OCI-LY1 (cell line): ENCODE measurements at regions not wholly inside any gene's neighbourhood (a gene's known extent, or its start where the extent isn't known, plus 50 kb on each side); places are given as distances from the start of the nearest gene placed in this dataset.

ENCODE experiments used
- H2AFZ ChIP-seq: fragments of 200-600 bp; sonication (generic), shearing (Covaris generic); 2 replicates; pipeline ENCODE4 v1.6.0; 2014; ENCODE audit warnings: antibody characterized with exemption, mild to moderate bottlenecking, low read length
- H3F3A ChIP-seq: fragments of 200-600 bp; sonication (generic), shearing (Covaris generic); 2 replicates; pipeline ENCODE4 v1.6.0; 2014; ENCODE audit warnings: mild to moderate bottlenecking, antibody characterized with exemption, low read length, moderate library complexity; ENCODE audit not compliant: insufficient read depth
- H3K27ac ChIP-seq: fragments of 200-600 bp; sonication (generic); 2 replicates; pipeline ENCODE4 v1.5.1; 2014; ENCODE audit warnings: low read length, mixed run types, mild to moderate bottlenecking, low read depth; ENCODE audit not compliant: poor library complexity, severe bottlenecking
- H3K27me3 ChIP-seq: fragments of 200-600 bp; sonication (generic); 2 replicates; pipeline ENCODE4 v1.6.0; 2014; ENCODE audit warnings: antibody characterized with exemption, mild to moderate bottlenecking, low read length, moderate library complexity; ENCODE audit not compliant: insufficient read depth
- H3K36me3 ChIP-seq: fragments of 200-600 bp; sonication (generic); 2 replicates; pipeline ENCODE4 v1.6.1; 2014; ENCODE audit warnings: mild to moderate bottlenecking, antibody characterized with exemption, low read length, moderate library complexity, mixed read lengths; ENCODE audit not compliant: insufficient read depth
- H3K4me1 ChIP-seq: fragments of 200-600 bp; sonication (generic); 2 replicates; pipeline ENCODE4 v1.5.1; 2014; ENCODE audit warnings: mild to moderate bottlenecking, low read length, moderate library complexity; ENCODE audit not compliant: insufficient read depth, severe bottlenecking
- H3K4me2 ChIP-seq: fragments of 200-600 bp; sonication (generic), shearing (Covaris generic); 2 replicates; pipeline ENCODE4 v1.6.1; 2014; ENCODE audit warnings: low read length
- H3K4me3 ChIP-seq: fragments of 200-600 bp; sonication (generic); 2 replicates; pipeline ENCODE4 v1.5.1; 2014; ENCODE audit warnings: low read length, low read depth, mild to moderate bottlenecking, mixed read lengths; ENCODE audit not compliant: poor library complexity, severe bottlenecking
- H3K79me2 ChIP-seq: fragments of 200-600 bp; shearing (Covaris generic); 2 replicates; pipeline ENCODE4 v1.6.1; 2016; ENCODE audit warnings: mixed run types, low read length, mixed read lengths; ENCODE audit not compliant: insufficient read depth
- H3K9ac ChIP-seq: fragments of 200-600 bp; sonication (generic), shearing (Covaris generic); 2 replicates; pipeline ENCODE4 v1.6.1; 2014; ENCODE audit warnings: mild to moderate bottlenecking, low read length, mixed read lengths
- H3K9me2 ChIP-seq: fragments of 200-600 bp; sonication (generic), shearing (Covaris generic); 2 replicates; pipeline ENCODE4 v1.6.1; 2014; ENCODE audit warnings: low read depth, mild to moderate bottlenecking, low read length, mixed read lengths
- H3K9me3 ChIP-seq: fragments of 200-600 bp; shearing (Covaris generic); 2 replicates; pipeline ENCODE4 v1.6.1; 2014; ENCODE audit warnings: low read length, mixed read lengths
- H4K20me1 ChIP-seq: fragments of 200-600 bp; sonication (generic), shearing (Covaris generic); 2 replicates; pipeline ENCODE4 v1.6.0; 2016; ENCODE audit warnings: mild to moderate bottlenecking, low read length; ENCODE audit not compliant: insufficient read depth
- CTCF ChIP-seq: fragments of 200-600 bp; sonication (generic), shearing (Covaris generic); IDR thresholded peaks from 2 replicates; pipeline ENCODE4 v1.5.1; 2017; ENCODE audit warnings: mild to moderate bottlenecking, antibody characterized with exemption, low read length, moderate library complexity, mixed read lengths
- EZH2 ChIP-seq: fragments of 200-600 bp; sonication (generic), shearing (Covaris generic); IDR thresholded peaks from 2 replicates; pipeline ENCODE4 v1.8.0; 2017; ENCODE audit warnings: borderline replicate concordance, mixed run types, mild to moderate bottlenecking, antibody characterized with exemption, low read length, moderate library complexity, mixed read lengths

- Histone ChIP-seq H4K20me1 (no peaks in the 10 kb centered on the region), H3F3A (no peaks in the 10 kb centered on the region), H3K4me1 (no peaks in the 10 kb centered on the region), H3K4me2 (no peak overlapping the region), H3K79me2 (no peaks in the 10 kb centered on the region), H2AFZ (no peak overlapping the region), H3K27ac (no peak overlapping the region), H3K9ac (no peak overlapping the region), H3K27me3 (no peaks in the 10 kb centered on the region), H3K4me3 (no peak overlapping the region), H3K9me3 (no peaks in the 10 kb centered on the region), H3K36me3 (no peaks in the 10 kb centered on the region), H3K9me2 (no peaks in the 10 kb centered on the region)
- TF ChIP-seq CTCF: no peak
These were observed 130.6 kb downstream of the EDN3 start for GRCh38 chr20:59431014-59431413.

- no peaks in the 10 kb centered on the region for H3F3A ChIP-seq
- no peaks in the 10 kb centered on the region for H3K79me2 ChIP-seq
- H3K9ac ChIP-seq: no peak overlapping the region
- no peaks in the 10 kb centered on the region for H3K4me1 ChIP-seq
- no peak overlapping the region for H3K27ac ChIP-seq
- H3K9me2 ChIP-seq: no peaks in the 10 kb centered on the region
- H3K4me3 ChIP-seq: no peak overlapping the region
- no peaks in the 10 kb centered on the region for H4K20me1 ChIP-seq
- no peak overlapping the region for H3K4me2 ChIP-seq
- no peaks in the 10 kb centered on the region for H3K9me3 ChIP-seq
- H2AFZ ChIP-seq: no peak overlapping the region
- no peaks in the 10 kb centered on the region; the same call in 1 of the 2 replicates for H3K27me3 ChIP-seq
- no peak for TF ChIP-seq EZH2
- TF ChIP-seq CTCF: no peak
- no peaks in the 10 kb centered on the region for H3K36me3 ChIP-seq
These were observed 134.5 kb downstream of the EDN3 start for GRCh38 chr20:59434960-59435359.

- Histone ChIP-seq H3K4me1 (no peaks in the 10 kb centered on the region), H3K4me3 (no peak overlapping the region), H3K9me2 (no peaks in the 10 kb centered on the region), H3K27me3 (no peaks in the 10 kb centered on the region; the same call in 1 of the 2 replicates), H2AFZ (no peak overlapping the region), H4K20me1 (no peaks in the 10 kb centered on the region), H3K36me3 (no peaks in the 10 kb centered on the region), H3K9ac (no peak overlapping the region), H3K27ac (no peak overlapping the region), H3K4me2 (no peak overlapping the region), H3K9me3 (no peaks in the 10 kb centered on the region), H3F3A (no peaks in the 10 kb centered on the region), H3K79me2 (no peaks in the 10 kb centered on the region)
- TF ChIP-seq CTCF: no peak
- no peak for TF ChIP-seq EZH2
These were observed 135.1 kb downstream of the EDN3 start for GRCh38 chr20:59435518-59435917.
